CD4-positive, alpha-beta memory T cell (primary cell): ENCODE measurements at regions not wholly inside any gene's neighbourhood (a gene's known extent, or its start where the extent isn't known, plus 50 kb on each side); places are given as distances from the start of the nearest gene placed in this dataset.

Source experiments
- CTCF ChIA-PET: fragments of 350-600 bp; sonication (Branson Sonifier 250); formaldehyde crosslinking; loops from one replicate; lab custom pipeline; 2021; ENCODE audit warnings: inconsistent platforms; ENCODE audit not compliant: partially characterized antibody; lab: Charles Lee
- POLR2A ChIA-PET: fragments of 350-600 bp; sonication (Branson Sonifier 250); formaldehyde crosslinking; loops from one replicate; lab custom pipeline; 2021; ENCODE audit not compliant: partially characterized antibody; lab: Charles Lee
- DNase-seq, 5 donors: peaks; one replicate each; pipeline versions ENCODE4 v3.0.0 to v3.0.0-alpha.2; 2020 to 2022; ENCODE audit warnings: mixed read lengths in 1 of 5
- H3K27ac ChIP-seq: one replicate; pipeline ENCODE4 v1.7.0; 2013; ENCODE audit warnings: low read depth, low read length
- H3K27me3 ChIP-seq: 2 replicates; pipeline ENCODE4 v1.7.0; 2013; ENCODE audit warnings: mild to moderate bottlenecking, low read length, moderate library complexity; ENCODE audit not compliant: insufficient read depth
- H3K36me3 ChIP-seq: 2 replicates; pipeline ENCODE4 v1.7.0; 2013; ENCODE audit warnings: mild to moderate bottlenecking, low read length, moderate library complexity; ENCODE audit not compliant: insufficient read depth
- H3K4me1 ChIP-seq: 2 replicates; pipeline ENCODE4 v1.7.0; 2013; ENCODE audit warnings: mild to moderate bottlenecking, low read length, moderate library complexity; ENCODE audit not compliant: insufficient read depth
- H3K4me3 ChIP-seq, 2 donors: one replicate each; pipeline ENCODE4 v1.7.0; 2013; ENCODE audit warnings: low read length in 2 of 2, mild to moderate bottlenecking in 1 of 2
- H3K9me3 ChIP-seq, 2 donors: one replicate each; pipeline ENCODE4 v1.7.0; 2013; ENCODE audit warnings: low read length in 2 of 2, control low read depth in 1 of 2; ENCODE audit not compliant: control insufficient read depth in 1 of 2
- H3K27ac Mint-ChIP-seq, 7 donors: one replicate each; pipeline ENCODE4 v1.8.0; 2020 to 2021; ENCODE audit warnings: mixed read lengths in 7 of 7, mild to moderate bottlenecking in 6 of 7, inconsistent platforms in 3 of 7, moderate library complexity in 3 of 7
- H3K27me3 Mint-ChIP-seq, 2 donors: one replicate each; pipeline ENCODE4 v1.8.0; 2020 to 2021; ENCODE audit warnings: mixed read lengths in 2 of 2
- H3K36me3 Mint-ChIP-seq, 2 donors: one replicate each; pipeline ENCODE4 v1.8.0; 2020 to 2021; ENCODE audit warnings: mixed read lengths in 2 of 2, inconsistent platforms in 1 of 2, mild to moderate bottlenecking in 1 of 2
- H3K4me1 Mint-ChIP-seq, 4 donors: one replicate each; pipeline ENCODE4 v1.8.0; 2020 to 2021; ENCODE audit warnings: mixed read lengths in 4 of 4, mild to moderate bottlenecking in 1 of 4
- H3K4me3 Mint-ChIP-seq, 8 donors: one replicate each; pipeline ENCODE4 v1.8.0; 2020 to 2021; ENCODE audit warnings: mixed read lengths in 8 of 8, mild to moderate bottlenecking in 7 of 8, moderate library complexity in 6 of 8, inconsistent platforms in 3 of 8
- H3K9me3 Mint-ChIP-seq, 8 donors: one replicate each; pipeline ENCODE4 v1.8.0; 2020 to 2021; ENCODE audit warnings: mixed read lengths in 8 of 8, mild to moderate bottlenecking in 5 of 8, inconsistent platforms in 3 of 8, moderate library complexity in 1 of 8
- intact Hi-C: fragments of 100-400 bp; cut with micrococcal nuclease; formaldehyde crosslinking; loops from one replicate; pipeline ENCODE4 v1.15.1; 2023

GRCh38 chr1:39104158-39105060, 78.3 kb downstream of the NDUFS5 start:
- H3K27ac ChIP-seq, result no peak overlapping the region
- intact Hi-C loops, result loop anchor here (10.0 kb wide), 1 partner anchor 620 kb away; no protein-coding TSS in a partner anchor
- H3K27me3 ChIP-seq, result no peaks in the 10 kb centered on the region
- peaks cover 19% of the 10 kb centered on the region for H3K4me1 ChIP-seq
- Mint-ChIP-seq H3K9me3 (no peaks in the 10 kb centered on the region), H3K36me3 (no peaks in the 10 kb centered on the region), H3K4me1 (peaks cover 17 to 33% (median 24%) of the 10 kb centered on the region in 4 donors), H3K27ac (peak overlapping the region in 6 of 7 donors; percentile 43 to 84 (median 58)), H3K4me3 (peak overlapping the region; percentile 62 to 86 (median 80)), H3K27me3 (no peaks in the 10 kb centered on the region)
- H3K36me3 ChIP-seq, result no peaks in the 10 kb centered on the region
- H3K4me3 ChIP-seq, result peak overlapping the region in 1 of 2 donors; percentile 59
- POLR2A ChIA-PET, result interaction anchor here (1.5 to 1.6 kb wide), 2 partner anchors 79 to 87 kb away, joined by 4 to 7 read pairs; no protein-coding TSS in a partner anchor
- no peak for DNase-seq
- no peaks in the 10 kb centered on the region for H3K9me3 ChIP-seq
- CTCF ChIA-PET, result interaction anchor here (1.6 to 4.2 kb wide), 5 partner anchors 8 to 437 kb away, joined by 5 to 40 read pairs (median 13); no protein-coding TSS in a partner anchor

GRCh38 chr1:39105061-39105840, 79.1 kb downstream of the NDUFS5 start:
- H3K4me1 Mint-ChIP-seq, result peaks cover 17 to 33% (median 24%) of the 10 kb centered on the region in 4 donors
- Histone ChIP-seq H3K27ac (peak overlapping the region; percentile 48), H3K4me1 (peaks cover 19% of the 10 kb centered on the region), H3K36me3 (no peaks in the 10 kb centered on the region), H3K9me3 (no peaks in the 10 kb centered on the region), H3K4me3 (peak overlapping the region; percentile 20 to 59), H3K27me3 (no peaks in the 10 kb centered on the region)
- H3K27ac Mint-ChIP-seq, result peak overlapping the region in 1 of 7 donors; percentile 57
- no peaks in the 10 kb centered on the region for H3K36me3 Mint-ChIP-seq
- no peaks in the 10 kb centered on the region for H3K9me3 Mint-ChIP-seq
- H3K4me3 Mint-ChIP-seq, result peak overlapping the region in 6 of 8 donors; percentile 55 to 90 (median 68)
- no peaks in the 10 kb centered on the region for H3K27me3 Mint-ChIP-seq
- intact Hi-C loops, result loop anchor here (10.0 kb wide), 1 partner anchor 620 kb away; no protein-coding TSS in a partner anchor
- peak; percentile 54 to 68 (median 57) for DNase-seq
- ChIA-PET POLR2A (interaction anchor here (1.0 to 1.6 kb wide), 4 partner anchors 13 to 87 kb away, joined by 3 to 4 read pairs (median 4); no protein-coding TSS in a partner anchor), CTCF (interaction anchor here (1.3 to 4.2 kb wide), 3 partner anchors 86 to 153 kb away, joined by 4 to 40 read pairs (median 10); no protein-coding TSS in a partner anchor)

GRCh38 chr1:39105841-39106765, 80.0 kb downstream of the NDUFS5 start:
- Mint-ChIP-seq H3K27me3 (no peaks in the 10 kb centered on the region), H3K36me3 (no peaks in the 10 kb centered on the region), H3K27ac (peak overlapping the region in 6 of 7 donors; percentile 10 to 65 (median 56)), H3K4me3 (peak overlapping the region in 6 of 8 donors; percentile 83 to 94 (median 89)), H3K4me1 (peaks cover 17 to 33% (median 24%) of the 10 kb centered on the region in 4 donors), H3K9me3 (no peaks in the 10 kb centered on the region)
- Histone ChIP-seq H3K4me3 (peak overlapping the region; percentile 20 to 59), H3K9me3 (no peaks in the 10 kb centered on the region), H3K27ac (peak overlapping the region; percentile 48), H3K4me1 (peaks cover 19% of the 10 kb centered on the region), H3K36me3 (no peaks in the 10 kb centered on the region), H3K27me3 (no peaks in the 10 kb centered on the region)
- ChIA-PET POLR2A (interaction anchor here (0.7 to 1.1 kb wide), 4 partner anchors 14 to 152 kb away, joined by 3 to 4 read pairs (median 4); no protein-coding TSS in a partner anchor), CTCF (interaction anchor here (0.9 to 2.4 kb wide), 6 partner anchors 11 to 432 kb away, joined by 3 to 10 read pairs (median 3); no protein-coding TSS in a partner anchor)
- intact Hi-C loops, result loop anchor here (10.0 kb wide), 1 partner anchor 619 kb away; no protein-coding TSS in a partner anchor
- peak; percentile 8 to 61 (median 15) for DNase-seq

DNA sequence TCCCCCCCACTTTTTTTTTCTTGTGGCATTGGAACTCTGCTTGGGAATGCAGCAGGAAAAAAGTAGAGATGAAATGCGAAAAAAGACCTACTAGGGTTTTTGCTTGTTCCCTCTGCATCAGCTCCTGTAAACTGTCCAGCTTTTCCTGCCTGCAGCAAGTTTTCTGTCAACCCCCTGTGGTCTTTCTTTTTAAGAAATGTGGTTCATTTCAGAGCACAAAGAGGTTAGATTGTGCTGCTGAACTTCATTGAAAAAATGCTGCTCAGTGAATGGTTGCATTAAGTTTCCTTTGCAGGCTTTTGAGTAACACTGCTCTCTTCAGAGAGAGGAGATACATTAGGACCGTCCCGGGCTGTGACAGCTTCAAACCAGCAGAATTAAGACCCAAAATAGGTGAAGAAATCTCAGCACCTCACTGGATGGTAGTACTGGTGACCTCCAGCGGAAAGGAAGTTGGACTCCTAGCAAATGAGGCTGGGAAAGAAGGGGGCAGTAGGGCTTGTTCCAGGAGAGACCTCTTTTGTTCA, 80.7 kb downstream of the NDUFS5 start:
- Mint-ChIP-seq H3K27ac (no peak overlapping the region), H3K27me3 (no peaks in the 10 kb centered on the region), H3K9me3 (no peaks in the 10 kb centered on the region), H3K36me3 (no peaks in the 10 kb centered on the region), H3K4me1 (peaks cover 17 to 33% (median 24%) of the 10 kb centered on the region in 4 donors), H3K4me3 (peak overlapping the region in 3 of 8 donors; percentile 36 to 90 (median 88))
- Histone ChIP-seq H3K27me3 (no peaks in the 10 kb centered on the region), H3K36me3 (no peaks in the 10 kb centered on the region), H3K4me1 (peaks cover 19% of the 10 kb centered on the region), H3K4me3 (no peak overlapping the region), H3K27ac (no peak overlapping the region), H3K9me3 (no peaks in the 10 kb centered on the region)
- ChIA-PET CTCF (interaction anchor here (0.5 to 4.7 kb wide), 7 partner anchors 9 to 432 kb away, joined by 3 to 19 read pairs (median 3); no protein-coding TSS in a partner anchor), POLR2A (interaction anchor here (0.7 kb wide), 1 partner anchor 152 kb away, joined by 3 read pairs; no protein-coding TSS in a partner anchor)
- intact Hi-C loops, result loop anchor here (10.0 kb wide), 1 partner anchor 618 kb away; no protein-coding TSS in a partner anchor
- no peak for DNase-seq

DNA sequence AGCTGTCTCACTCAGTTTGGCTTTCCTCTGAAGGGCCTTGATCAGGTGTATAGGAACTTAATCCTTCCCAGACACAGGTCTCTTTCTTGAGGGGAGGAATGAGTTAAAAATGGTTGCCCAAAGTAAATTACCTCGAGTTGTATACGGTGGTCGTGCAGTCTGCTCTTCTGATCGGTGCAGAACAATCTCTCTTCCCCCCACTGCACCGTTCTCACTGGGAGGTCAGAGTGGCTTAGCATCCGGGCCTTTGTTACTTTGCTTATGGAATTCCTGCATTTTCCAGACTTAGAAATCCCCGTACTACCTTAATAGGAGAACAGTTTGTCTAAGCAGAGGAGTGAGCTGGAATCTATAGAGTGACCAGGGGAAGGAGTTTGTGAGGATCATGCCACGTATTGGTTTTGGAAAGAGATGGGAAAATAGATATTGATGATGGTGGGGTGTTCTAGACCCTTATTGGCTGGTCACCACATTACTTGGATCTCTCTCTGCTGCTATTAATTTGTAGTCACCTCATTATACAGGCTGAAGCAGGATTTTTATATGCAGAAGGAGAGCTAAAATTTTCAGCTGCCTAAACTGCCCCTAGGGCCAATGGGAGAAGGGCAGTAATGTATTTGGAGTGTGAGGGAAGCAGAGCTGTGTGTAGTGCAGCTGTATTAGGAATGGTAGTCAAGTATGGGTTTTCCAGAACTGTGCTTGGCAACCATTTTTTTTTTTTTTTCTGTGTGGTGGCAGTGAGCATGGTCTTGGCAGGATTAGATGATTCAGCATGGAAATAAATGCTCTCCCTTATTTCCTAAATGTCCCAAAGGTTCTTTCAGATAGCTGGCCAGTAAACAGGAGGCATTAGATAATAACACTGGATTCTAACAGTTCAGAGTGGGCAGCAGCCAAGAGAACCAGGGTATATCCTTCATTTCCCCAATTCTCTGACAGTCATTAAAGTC, 81.5 kb downstream of the NDUFS5 start:
- Histone ChIP-seq H3K9me3 (no peaks in the 10 kb centered on the region), H3K4me3 (no peak overlapping the region), H3K4me1 (peaks cover 18% of the 10 kb centered on the region), H3K27ac (no peak overlapping the region), H3K36me3 (no peaks in the 10 kb centered on the region), H3K27me3 (no peaks in the 10 kb centered on the region)
- H3K27ac Mint-ChIP-seq, result no peak overlapping the region
- no peaks in the 10 kb centered on the region for H3K9me3 Mint-ChIP-seq
- peaks cover 11 to 26% (median 19%) of the 10 kb centered on the region in 4 donors for H3K4me1 Mint-ChIP-seq
- H3K27me3 Mint-ChIP-seq, result no peaks in the 10 kb centered on the region
- intact Hi-C loops, result loop anchor here (10.0 kb wide), 1 partner anchor 617 kb away; no protein-coding TSS in a partner anchor
- H3K36me3 Mint-ChIP-seq, result no peaks in the 10 kb centered on the region
- DNase-seq, result no peak
- CTCF ChIA-PET, result interaction anchor here (0.5 to 4.7 kb wide), 6 partner anchors 10 to 431 kb away, joined by 3 to 19 read pairs (median 3); no protein-coding TSS in a partner anchor
- H3K4me3 Mint-ChIP-seq, result no peak overlapping the region
- POLR2A ChIA-PET, result no interaction called here
